Ammon's horn (tissue), 1 donor: ENCODE measurements at regions not wholly inside any gene's neighbourhood (a gene's known extent, or its start where the extent isn't known, plus 50 kb on each side); places are given as distances from the start of the nearest gene placed in this dataset.
"Not testable (repeated sequence)": the region's sequence is repeated elsewhere in the genome, so short reads cannot be mapped to it uniquely, and the experiment has no call there.

Source experiments
- DNase-seq: peaks from one replicate; pipeline ENCODE4 v3.0.0-alpha.2; 2016; ENCODE audit warnings: low spot score

- DNase-seq = peak; percentile 12
Measured at GRCh38 chr2:116133381-116133942, 1681.0 kb upstream of the DDX18 start.

- no peak for DNase-seq
Measured at GRCh38 chr2:116141891-116142474, 1672.5 kb upstream of the DDX18 start.

- no peak for DNase-seq
Measured at GRCh38 chr2:116142644-116143227, 1671.8 kb upstream of the DDX18 start.

- DNase-seq = no peak
Measured at GRCh38 chr2:116145031-116145430, 1669.5 kb upstream of the DDX18 start.

- DNase-seq = no peak
Measured at GRCh38 chr2:116148361-116148760, 1666.1 kb upstream of the DDX18 start.

GRCh38 chr2:116153729-116154128 is 1660.8 kb upstream of the DDX18 start:
- DNase-seq = no peak

GRCh38 chr2:116160657-116161056 is 1653.8 kb upstream of the DDX18 start:
- no peak for DNase-seq

GRCh38 chr2:116162395-116162794 is 1652.1 kb upstream of the DDX18 start:
- no peak for DNase-seq

GRCh38 chr2:116167107-116167506 is 1647.4 kb upstream of the DDX18 start:
- no peak for DNase-seq

GRCh38 chr2:116180072-116180471 is 1634.4 kb upstream of the DDX18 start:
- DNase-seq = no peak

- not testable (repeated sequence) for DNase-seq
Measured at GRCh38 chr2:116190684-116191083, 1623.8 kb upstream of the DDX18 start.

- DNase-seq = no peak
Measured at GRCh38 chr2:116200086-116200485, 1614.4 kb upstream of the DDX18 start.

GRCh38 chr2:116211719-116212118 is 1602.8 kb upstream of the DDX18 start:
- no peak for DNase-seq

GRCh38 chr2:116222793-116223192 is 1591.7 kb upstream of the DDX18 start:
- no peak for DNase-seq

- no peak for DNase-seq
Measured at GRCh38 chr2:116223912-116224311, 1590.6 kb upstream of the DDX18 start.

- no peak for DNase-seq
Measured at GRCh38 chr2:116224610-116225009, 1589.9 kb upstream of the DDX18 start.

- no peak for DNase-seq
Measured at GRCh38 chr2:116238511-116238910, 1576.0 kb upstream of the DDX18 start.

GRCh38 chr2:116250376-116250775 is 1564.1 kb upstream of the DDX18 start:
- no peak for DNase-seq

GRCh38 chr2:116264872-116265271 is 1549.6 kb upstream of the DDX18 start:
- DNase-seq = no peak

GRCh38 chr2:116269040-116269439 is 1545.5 kb upstream of the DDX18 start:
- no peak for DNase-seq

GRCh38 chr2:116304328-116304727 is 1510.2 kb upstream of the DDX18 start:
- DNase-seq = no peak

- DNase-seq = no peak
Measured at GRCh38 chr2:116317111-116317510, 1497.4 kb upstream of the DDX18 start.

GRCh38 chr2:116318551-116318950 is 1495.9 kb upstream of the DDX18 start:
- DNase-seq = not testable (repeated sequence)

GRCh38 chr2:116319001-116319400 is 1495.5 kb upstream of the DDX18 start:
- no peak for DNase-seq
